Parathyroid adenoma (tissue), 2 donors: ENCODE measurements at regions not wholly inside any gene's neighbourhood (a gene's known extent, or its start where the extent isn't known, plus 50 kb on each side); places are given as distances from the start of the nearest gene placed in this dataset.

Experiments used
- H2AFZ ChIP-seq: fragments of 300-600 bp; sonication (generic); one replicate; pipeline ENCODE4 v1.7.0; 2017; ENCODE audit warnings: antibody characterized with exemption, mild to moderate bottlenecking
- H3K27ac ChIP-seq: fragments of 300-600 bp; sonication (generic); one replicate; pipeline ENCODE4 v1.7.0; 2017
- H3K27me3 ChIP-seq: fragments of 300-600 bp; sonication (generic); one replicate; pipeline ENCODE4 v1.7.0; 2017; ENCODE audit warnings: low read length; ENCODE audit not compliant: control insufficient read depth, insufficient read depth
- H3K36me3 ChIP-seq: fragments of 300-600 bp; sonication (generic); one replicate; pipeline ENCODE4 v1.7.0; 2017; ENCODE audit warnings: low read length; ENCODE audit not compliant: control insufficient read depth, insufficient read depth
- H3K4me1 ChIP-seq: fragments of 300-600 bp; sonication (generic); one replicate; pipeline ENCODE4 v1.7.0; 2017; ENCODE audit warnings: control low read depth
- H3K4me2 ChIP-seq: fragments of 300-600 bp; sonication (generic); one replicate; pipeline ENCODE4 v1.7.0; 2017; ENCODE audit warnings: low read length
- H3K4me3 ChIP-seq: fragments of 300-600 bp; sonication (generic); one replicate; pipeline ENCODE4 v1.7.0; 2017; ENCODE audit warnings: low read depth, low read length
- H3K79me2 ChIP-seq: fragments of 300-600 bp; sonication (generic); one replicate; pipeline ENCODE4 v1.7.0; 2017; ENCODE audit warnings: control low read depth
- H3K9ac ChIP-seq: fragments of 300-600 bp; sonication (generic); one replicate; pipeline ENCODE4 v1.7.0; 2017; ENCODE audit warnings: mild to moderate bottlenecking
- H3K9me3 ChIP-seq: fragments of 300-600 bp; sonication (generic); one replicate; pipeline ENCODE4 v1.7.0; 2017; ENCODE audit warnings: low read length; ENCODE audit not compliant: control insufficient read depth
- CTCF ChIP-seq: fragments of 300-600 bp; sonication (generic); IDR thresholded peaks from one replicate; pipeline ENCODE4 v1.7.0; 2017; ENCODE audit warnings: antibody characterized with exemption, mild to moderate bottlenecking
- donor health status: primary hyperparathyroidism.

- no peaks in the 10 kb centered on the region for H3K36me3 ChIP-seq
- H2AFZ ChIP-seq = no peak overlapping the region
- H3K4me1 ChIP-seq = no peaks in the 10 kb centered on the region
- no peaks in the 10 kb centered on the region for H3K79me2 ChIP-seq
- H3K27me3 ChIP-seq = no peaks in the 10 kb centered on the region
- no peaks in the 10 kb centered on the region for H3K9me3 ChIP-seq
- no peak overlapping the region for H3K4me2 ChIP-seq
- no peak overlapping the region for H3K27ac ChIP-seq
- TF ChIP-seq CTCF = no peak
- H3K9ac ChIP-seq = no peak overlapping the region
- H3K4me3 ChIP-seq = no peak overlapping the region
Measured at GRCh38 chr4:189779281-189779980, 161.2 kb upstream of the FRG1 start.

GRCh38 chr4:189780391-189780790, 160.3 kb upstream of the FRG1 start:
- no peak overlapping the region for H2AFZ ChIP-seq
- no peaks in the 10 kb centered on the region for H3K79me2 ChIP-seq
- no peak for TF ChIP-seq CTCF

GRCh38 chr4:189784651-189785050, 156.0 kb upstream of the FRG1 start:
- no peaks in the 10 kb centered on the region for H3K36me3 ChIP-seq
- H3K9me3 ChIP-seq = no peaks in the 10 kb centered on the region
- no peak overlapping the region for H3K4me3 ChIP-seq
- no peak overlapping the region for H3K9ac ChIP-seq
- TF ChIP-seq CTCF = no peak
- no peak overlapping the region for H2AFZ ChIP-seq
- no peaks in the 10 kb centered on the region for H3K27me3 ChIP-seq
- H3K4me2 ChIP-seq = no peak overlapping the region
- H3K4me1 ChIP-seq = no peaks in the 10 kb centered on the region
- H3K79me2 ChIP-seq = no peaks in the 10 kb centered on the region
- no peak overlapping the region for H3K27ac ChIP-seq

More at GRCh38 chr4:189780391-189780790, 160.3 kb upstream of the FRG1 start:
- H3K4me1 ChIP-seq = no peaks in the 10 kb centered on the region
- no peak overlapping the region for H3K4me3 ChIP-seq
- no peak overlapping the region for H3K27ac ChIP-seq
- no peaks in the 10 kb centered on the region for H3K36me3 ChIP-seq
- no peak overlapping the region for H3K4me2 ChIP-seq
- H3K9me3 ChIP-seq = no peaks in the 10 kb centered on the region
- H3K9ac ChIP-seq = no peak overlapping the region
- no peaks in the 10 kb centered on the region for H3K27me3 ChIP-seq

- H3K27ac ChIP-seq = no peak overlapping the region
- TF ChIP-seq CTCF = no peak
- no peaks in the 10 kb centered on the region for H3K4me1 ChIP-seq
- H3K79me2 ChIP-seq = no peaks in the 10 kb centered on the region
- H3K9me3 ChIP-seq = no peaks in the 10 kb centered on the region
- H3K4me3 ChIP-seq = no peak overlapping the region
- H3K36me3 ChIP-seq = no peaks in the 10 kb centered on the region
- H3K4me2 ChIP-seq = no peak overlapping the region
- H2AFZ ChIP-seq = no peak overlapping the region
- no peak overlapping the region for H3K9ac ChIP-seq
- H3K27me3 ChIP-seq = no peaks in the 10 kb centered on the region
Measured at GRCh38 chr4:189785257-189785656, 155.4 kb upstream of the FRG1 start.

GRCh38 chr4:189786447-189786846, 154.2 kb upstream of the FRG1 start:
- H2AFZ ChIP-seq = no peak overlapping the region
- no peak overlapping the region for H3K27ac ChIP-seq
- no peak for TF ChIP-seq CTCF
- no peak overlapping the region for H3K9ac ChIP-seq
- no peaks in the 10 kb centered on the region for H3K4me1 ChIP-seq
- no peak overlapping the region for H3K4me2 ChIP-seq
- no peak overlapping the region for H3K4me3 ChIP-seq
- H3K27me3 ChIP-seq = no peaks in the 10 kb centered on the region
- H3K36me3 ChIP-seq = no peaks in the 10 kb centered on the region
- no peaks in the 10 kb centered on the region for H3K79me2 ChIP-seq
- H3K9me3 ChIP-seq = no peaks in the 10 kb centered on the region
